DMS114 treated with DMSO at 0.1 percent for 48 hours (cell line): ENCODE measurements at regions not wholly inside any gene's neighbourhood (a gene's known extent, or its start where the extent isn't known, plus 50 kb on each side); places are given as distances from the start of the nearest gene placed in this dataset.
"Not testable (repeated sequence)": the region's sequence is repeated elsewhere in the genome, so short reads cannot be mapped to it uniquely, and the experiment has no call there.

ENCODE experiments used
- DNase-seq: peaks from one replicate; lab custom pipeline; 2025; ENCODE audit not compliant: unreplicated experiment; lab: John Stamatoyannopoulos, UW

DNA sequence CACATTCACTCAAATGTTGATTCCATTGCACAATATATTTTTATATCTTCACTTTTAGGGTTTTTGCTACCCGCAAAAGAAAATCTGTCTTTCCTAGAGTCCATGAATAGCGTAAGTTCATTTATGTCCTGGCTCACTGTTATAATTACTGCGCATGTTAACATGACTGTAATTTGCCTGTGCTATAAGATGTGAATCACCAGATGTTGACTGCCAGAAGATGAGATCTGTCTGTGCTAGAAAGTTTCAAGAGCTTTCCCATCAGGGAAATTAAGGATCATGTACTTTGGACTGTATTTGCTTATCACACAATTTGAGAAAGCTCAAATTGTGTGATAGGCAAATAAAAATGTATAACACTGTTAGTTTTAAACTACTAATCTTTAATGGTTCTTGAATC, 322.5 kb downstream of the CHL1 start:
- DNase-seq, result no peak

DNA sequence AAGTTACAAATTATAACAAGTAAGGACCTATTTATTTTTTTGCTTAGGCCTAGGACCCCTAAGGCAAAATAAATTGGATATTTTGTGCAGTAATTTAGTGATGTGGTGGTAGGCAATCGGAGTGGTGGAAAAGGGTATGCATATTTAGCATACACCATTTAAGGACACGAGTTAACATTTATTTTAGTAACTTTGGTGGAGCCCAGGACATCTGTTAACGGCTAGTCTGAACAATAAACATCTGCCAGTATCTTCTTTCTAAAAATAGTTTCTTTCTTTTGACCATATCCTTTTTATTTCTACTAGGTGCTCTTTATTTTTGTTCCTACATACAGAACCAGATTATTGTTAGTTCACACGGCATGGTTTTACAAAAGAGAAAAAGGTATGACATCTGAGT, 326.3 kb downstream of the CHL1 start:
- no peak for DNase-seq

DNA sequence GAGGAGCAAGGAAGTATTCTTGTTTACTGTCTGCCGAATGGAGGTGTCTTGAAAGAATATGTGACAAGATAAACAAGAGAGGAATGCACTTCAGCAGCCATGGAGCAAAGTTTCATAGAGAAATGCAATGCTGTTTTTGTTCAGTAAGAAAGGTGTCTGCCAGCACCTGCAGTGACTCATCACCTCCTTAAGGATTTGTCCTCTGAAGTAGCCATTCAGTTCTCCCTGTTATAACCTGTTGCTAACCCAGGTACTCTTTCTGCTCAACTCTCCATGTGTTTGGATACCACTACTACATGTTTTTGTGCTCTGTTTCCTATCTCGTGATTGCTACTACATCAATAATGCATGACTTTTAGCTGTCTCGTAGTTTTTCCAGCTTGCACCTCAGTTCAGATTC, 328.9 kb downstream of the CHL1 start:
- no peak for DNase-seq

GRCh38 chr3:535566-536416, 339.2 kb downstream of the CHL1 start:
- no peak for DNase-seq

GRCh38 chr3:536417-536813, 339.9 kb downstream of the CHL1 start:
- no peak for DNase-seq

DNA sequence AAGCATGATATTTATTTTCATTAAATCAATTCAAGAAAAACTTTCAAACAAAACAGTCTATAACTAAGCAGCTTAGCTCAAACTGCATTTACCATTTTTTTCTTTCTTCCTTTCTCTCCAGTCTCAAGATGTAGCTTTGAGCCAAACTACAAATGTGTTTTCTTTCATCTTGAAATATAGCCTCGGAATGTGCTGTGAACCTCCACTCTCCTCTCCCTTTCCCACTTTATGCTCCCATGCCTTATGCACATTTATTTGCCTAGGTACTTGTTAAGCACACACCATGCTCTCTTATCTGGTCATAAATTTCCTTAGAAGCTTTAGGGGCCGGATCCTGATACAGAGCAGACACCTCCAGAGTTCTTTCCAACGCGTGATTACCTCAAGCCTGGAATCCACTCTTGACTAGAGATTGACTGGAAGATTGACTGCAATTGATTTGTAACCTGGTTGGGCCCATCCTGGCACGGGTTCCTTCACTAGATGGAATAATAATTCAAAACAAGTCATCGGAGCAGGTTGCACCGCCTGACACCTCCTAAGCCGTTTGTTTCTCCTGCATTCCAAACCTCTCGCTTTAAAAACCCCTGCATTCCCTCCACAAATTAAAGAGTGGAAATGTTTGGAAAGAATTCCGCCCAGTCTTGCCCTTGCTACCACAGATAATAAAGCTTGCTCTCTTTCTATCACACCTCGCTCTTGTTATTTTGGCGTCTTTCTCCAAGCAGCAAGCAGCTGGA, 344.7 kb downstream of the CHL1 start:
- no peak for DNase-seq

DNA sequence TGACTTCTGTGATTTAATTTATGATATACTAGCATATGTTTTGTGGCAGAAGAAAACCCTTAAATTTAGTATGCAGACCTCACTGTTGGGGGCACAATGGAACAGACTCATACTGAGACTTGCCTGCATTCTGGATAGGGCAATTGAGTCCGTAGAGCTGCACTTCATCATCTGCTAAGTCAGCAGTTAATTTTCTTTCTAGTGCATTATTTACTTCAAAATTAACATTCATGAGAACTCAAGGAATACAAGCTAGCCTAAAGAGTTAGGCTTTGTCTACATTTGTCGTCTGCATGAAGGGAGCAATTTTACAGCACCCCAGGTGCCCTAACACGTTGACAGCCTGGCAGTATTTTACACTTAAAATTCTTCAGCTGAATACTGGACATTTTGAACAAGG, 345.5 kb downstream of the CHL1 start:
- no peak for DNase-seq

- no peak for DNase-seq
Observed at GRCh38 chr3:549636-550035, 353.1 kb downstream of the CHL1 start.

DNA sequence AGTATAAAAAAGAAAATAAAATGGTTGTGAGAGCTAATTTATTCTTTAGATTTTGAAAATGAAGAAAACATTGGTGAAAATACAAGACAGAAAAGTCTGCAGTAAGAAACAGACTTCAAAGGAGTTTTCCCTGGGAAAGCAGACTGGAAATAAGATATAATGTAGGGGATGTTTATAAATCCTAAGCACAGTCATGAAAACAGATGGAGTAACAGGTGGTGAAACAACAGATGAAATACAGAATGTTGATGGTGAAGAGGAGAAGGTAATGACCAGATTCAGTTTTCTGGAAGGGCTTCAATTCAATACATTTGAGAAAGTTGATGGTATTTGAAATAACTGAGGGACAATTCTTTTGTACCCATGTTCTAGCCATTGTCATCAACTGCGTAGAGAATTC, 353.9 kb downstream of the CHL1 start:
- DNase-seq, result no peak

DNA sequence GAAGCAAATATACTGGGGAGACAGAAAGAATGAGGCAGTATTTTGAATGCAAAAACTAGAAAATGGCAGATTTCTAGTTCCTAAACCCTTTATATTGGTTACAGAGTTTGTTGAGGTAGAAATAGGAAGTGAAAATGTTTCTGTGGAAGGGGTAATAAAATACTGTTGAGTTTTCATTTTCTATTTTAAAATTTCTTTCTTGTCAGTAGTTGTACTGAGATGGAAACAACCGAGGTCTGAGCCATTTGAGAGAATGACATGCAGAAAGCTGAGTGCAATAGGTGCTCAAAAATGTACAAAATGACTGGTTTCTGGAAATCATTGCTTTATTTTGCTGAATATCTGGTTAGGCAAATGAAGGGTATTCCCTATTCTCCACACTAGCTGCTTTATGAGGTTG, 361.4 kb downstream of the CHL1 start:
- DNase-seq, result no peak

- no peak for DNase-seq
Observed at GRCh38 chr3:567488-568185, 371.1 kb downstream of the CHL1 start.

GRCh38 chr3:579529-579928, 383.0 kb downstream of the CHL1 start:
- not testable (repeated sequence) for DNase-seq

- not testable (repeated sequence) for DNase-seq
Observed at GRCh38 chr3:589066-589465, 392.5 kb downstream of the CHL1 start.

- DNase-seq, result not testable (repeated sequence)
Observed at GRCh38 chr3:597304-597703, 400.7 kb downstream of the CHL1 start.

- DNase-seq, result not testable (repeated sequence)
Observed at GRCh38 chr3:597746-598145, 401.2 kb downstream of the CHL1 start.

DNA sequence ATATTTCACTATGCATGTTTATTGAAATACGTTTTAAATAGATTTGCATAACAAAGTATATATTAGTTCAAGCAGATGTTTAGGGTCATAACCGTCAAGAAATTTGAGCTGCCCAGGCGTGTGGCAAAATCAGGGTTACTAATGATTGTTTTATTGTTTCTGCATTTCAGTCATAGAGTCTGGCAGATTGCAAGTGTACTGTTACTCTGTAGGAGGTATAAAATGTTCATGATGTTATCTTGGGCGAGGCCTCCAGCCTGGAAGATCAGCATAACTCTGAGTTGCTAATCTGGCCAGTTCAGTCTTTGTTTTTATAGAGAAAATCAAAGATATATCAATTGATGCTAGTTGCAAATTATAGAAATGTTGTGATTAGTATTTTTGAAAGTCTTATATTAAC, 410.9 kb downstream of the CHL1 start:
- DNase-seq, result not testable (repeated sequence)

- DNase-seq, result no peak
Observed at GRCh38 chr3:621714-622113, 425.2 kb downstream of the CHL1 start.

DNA sequence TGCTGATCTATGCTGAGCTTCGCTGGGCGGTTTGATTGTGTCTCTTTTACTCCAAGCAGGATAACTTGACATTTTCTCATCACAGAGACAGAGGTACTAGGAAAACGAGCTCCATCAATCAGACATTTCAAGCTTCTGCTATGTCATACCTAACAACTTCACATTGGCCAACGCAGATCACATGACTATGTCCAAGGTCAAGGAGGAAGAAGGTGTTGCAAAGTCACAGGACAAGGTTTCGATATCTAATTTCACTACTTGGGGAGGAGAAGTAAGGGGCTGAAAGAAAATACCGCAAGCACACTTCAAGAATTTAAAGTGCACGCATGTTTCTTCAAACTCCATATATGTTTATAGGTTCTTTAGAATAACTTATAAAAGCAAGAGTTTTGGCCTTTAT, 425.8 kb downstream of the CHL1 start:
- no peak for DNase-seq

DNA sequence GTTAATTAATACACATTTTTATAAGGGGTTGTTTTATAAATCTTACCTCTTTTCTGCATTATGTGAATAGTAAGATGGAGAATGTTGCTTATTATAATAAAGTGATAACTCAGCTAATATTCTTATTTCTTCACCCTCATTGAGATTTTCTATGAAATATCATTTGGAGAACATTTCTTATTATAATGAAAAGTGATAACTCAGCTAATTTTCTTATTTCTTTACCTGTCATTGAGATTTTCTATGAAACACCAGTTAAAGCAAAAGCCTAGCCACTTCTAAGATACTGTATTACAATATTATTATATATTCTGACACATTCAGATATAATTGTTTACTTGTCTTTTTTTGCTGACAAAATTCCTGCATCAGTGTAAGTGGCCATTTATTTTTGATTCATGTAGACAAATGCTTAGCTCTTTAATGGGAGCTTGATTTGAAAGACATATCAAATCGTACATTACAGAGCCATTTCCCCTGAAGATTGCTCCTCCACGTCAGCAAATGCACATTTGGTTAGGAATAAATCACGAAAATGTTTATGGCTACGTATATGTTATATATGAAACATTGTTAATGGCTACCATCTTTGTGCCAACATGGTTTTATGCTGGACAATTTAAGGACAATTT, 427.5 kb downstream of the CHL1 start:
- DNase-seq, result no peak

GRCh38 chr3:632571-633170, 436.1 kb downstream of the CHL1 start:
- peak; percentile 38 for DNase-seq

- no peak for DNase-seq
Observed at GRCh38 chr3:634511-634910, 437.9 kb downstream of the CHL1 start.
